ENCODE measurements at regions not wholly inside any gene's neighbourhood (a gene's known extent, or its start where the extent isn't known, plus 50 kb on each side); places are given as distances from the start of the nearest gene placed in this dataset.

GRCh38 chr16:5801396-5801795 is 703.8 kb upstream of the EEF2KMT start:
- ChIA-PET POLR2A (no interaction called here), CTCF (no interaction called here)
- no peak for DNase-seq (ENCODE audit: low read depth, low spot score)
- no peak overlapping the region for H3K4me3 ChIP-seq (ENCODE audit: low read depth, low read length)
- TF ChIP-seq, protein P1, sequence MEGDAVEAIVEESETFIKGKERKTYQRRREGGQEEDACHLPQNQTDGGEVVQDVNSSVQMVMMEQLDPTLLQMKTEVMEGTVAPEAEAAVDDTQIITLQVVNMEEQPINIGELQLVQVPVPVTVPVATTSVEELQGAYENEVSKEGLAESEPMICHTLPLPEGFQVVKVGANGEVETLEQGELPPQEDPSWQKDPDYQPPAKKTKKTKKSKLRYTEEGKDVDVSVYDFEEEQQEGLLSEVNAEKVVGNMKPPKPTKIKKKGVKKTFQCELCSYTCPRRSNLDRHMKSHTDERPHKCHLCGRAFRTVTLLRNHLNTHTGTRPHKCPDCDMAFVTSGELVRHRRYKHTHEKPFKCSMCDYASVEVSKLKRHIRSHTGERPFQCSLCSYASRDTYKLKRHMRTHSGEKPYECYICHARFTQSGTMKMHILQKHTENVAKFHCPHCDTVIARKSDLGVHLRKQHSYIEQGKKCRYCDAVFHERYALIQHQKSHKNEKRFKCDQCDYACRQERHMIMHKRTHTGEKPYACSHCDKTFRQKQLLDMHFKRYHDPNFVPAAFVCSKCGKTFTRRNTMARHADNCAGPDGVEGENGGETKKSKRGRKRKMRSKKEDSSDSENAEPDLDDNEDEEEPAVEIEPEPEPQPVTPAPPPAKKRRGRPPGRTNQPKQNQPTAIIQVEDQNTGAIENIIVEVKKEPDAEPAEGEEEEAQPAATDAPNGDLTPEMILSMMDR (IDR thresholded peaks at IDR 0.05; ENCODE audit: insufficient read depth, low read length, missing control alignments): no peak

GRCh38 chr16:5793556-5793955 is 696.0 kb upstream of the EEF2KMT start:
- no peak for DNase-seq (ENCODE audit: low read depth, low spot score)
- TF ChIP-seq, protein P1 (IDR thresholded peaks at IDR 0.05; ENCODE audit: insufficient read depth, low read length, missing control alignments): no peak
- ChIA-PET CTCF (no interaction called here), POLR2A (no interaction called here)
- H3K4me3 ChIP-seq (ENCODE audit: low read depth, low read length): no peak overlapping the region

GRCh38 chr16:5791011-5791657 is 693.5 kb upstream of the EEF2KMT start:
- TF ChIP-seq, protein P1 (IDR thresholded peaks at IDR 0.05; ENCODE audit: insufficient read depth, low read length, missing control alignments): no peak
- DNase-seq (ENCODE audit: low read depth, low spot score): no peak
- POLR2A ChIA-PET: no interaction called here
- CTCF ChIA-PET: no interaction called here
- no peak overlapping the region for H3K4me3 ChIP-seq (ENCODE audit: low read depth, low read length)

DNA sequence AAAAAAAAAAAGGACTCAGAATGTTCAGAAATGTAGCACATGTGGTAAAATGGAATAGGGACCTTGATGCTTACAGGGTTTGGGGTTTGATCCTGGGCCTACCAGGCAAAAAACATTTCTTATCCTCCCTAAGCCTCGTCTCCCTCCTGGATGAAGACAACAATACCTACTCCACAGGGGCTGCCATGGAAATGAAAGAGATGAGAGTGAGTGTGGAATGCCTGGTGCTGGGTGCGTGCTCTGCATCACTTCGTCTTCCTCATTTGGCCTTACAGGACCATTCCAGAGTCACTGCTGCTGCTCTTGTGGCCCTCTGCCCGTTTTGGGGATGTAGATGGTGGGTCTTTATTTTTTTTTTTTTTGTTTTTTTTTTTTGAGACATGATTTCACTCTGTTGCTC is 692.9 kb upstream of the EEF2KMT start:
- H3K4me3 ChIP-seq (ENCODE audit: low read depth, low read length): no peak overlapping the region
- ChIA-PET CTCF (no interaction called here), POLR2A (no interaction called here)
- TF ChIP-seq, protein P1 (IDR thresholded peaks at IDR 0.05; ENCODE audit: insufficient read depth, low read length, missing control alignments): no peak
- no peak for DNase-seq (ENCODE audit: low read depth, low spot score)

DNA sequence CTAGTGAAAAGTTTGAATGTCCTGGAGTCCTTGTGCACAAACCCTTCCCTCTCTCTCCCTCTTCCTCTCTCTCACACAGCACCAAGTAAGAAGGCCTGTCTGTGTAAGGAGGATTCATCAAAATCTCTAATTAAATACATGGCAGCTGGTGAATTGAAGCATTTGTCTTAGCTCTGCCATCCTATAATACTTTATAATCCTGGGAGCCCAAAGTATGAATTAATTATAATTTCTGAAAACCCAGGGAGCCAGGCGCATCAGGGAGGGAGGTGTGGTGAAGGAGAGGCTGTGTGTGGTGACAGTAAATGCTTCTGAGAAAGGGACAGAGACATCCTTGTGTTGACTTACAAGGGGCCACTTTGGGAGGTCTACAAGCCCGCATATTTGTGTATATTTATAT is 691.4 kb upstream of the EEF2KMT start:
- TF ChIP-seq, protein P1 (IDR thresholded peaks at IDR 0.05; ENCODE audit: insufficient read depth, low read length, missing control alignments): no peak
- H3K4me3 ChIP-seq (ENCODE audit: low read depth, low read length): no peak overlapping the region
- CTCF ChIA-PET: no interaction called here
- POLR2A ChIA-PET: no interaction called here
- DNase-seq (ENCODE audit: low read depth, low spot score): no peak

DNA sequence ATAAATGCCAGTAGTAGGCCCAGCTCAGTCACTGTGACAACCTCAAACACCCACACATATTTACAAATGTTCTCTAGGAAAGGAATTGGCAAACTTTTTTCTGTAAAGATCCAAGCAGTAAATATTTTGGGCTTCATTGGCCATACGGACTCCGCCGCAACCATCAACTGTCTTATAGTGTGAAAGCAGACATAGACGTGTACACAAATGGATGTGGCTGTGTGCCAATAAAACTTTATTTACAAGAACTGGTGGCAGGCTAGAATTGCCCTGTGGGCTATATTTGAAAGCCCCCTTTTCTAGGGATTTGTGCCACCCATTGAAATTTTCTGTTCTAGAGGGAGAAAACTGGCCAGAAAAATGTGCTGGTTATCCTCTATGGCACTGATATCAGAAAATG is 683.8 kb upstream of the EEF2KMT start:
- no peak overlapping the region for H3K4me3 ChIP-seq (ENCODE audit: low read depth, low read length)
- TF ChIP-seq, protein P1 (IDR thresholded peaks at IDR 0.05; ENCODE audit: insufficient read depth, low read length, missing control alignments): no peak
- POLR2A ChIA-PET: no interaction called here
- DNase-seq (ENCODE audit: low read depth, low spot score): no peak
- CTCF ChIA-PET: no interaction called here

All from AG04449 (cell line).